HG03064 (cell line): ENCODE measurements at regions not wholly inside any gene's neighbourhood (a gene's known extent, or its start where the extent isn't known, plus 50 kb on each side); places are given as distances from the start of the nearest gene placed in this dataset.
"Not testable (repeated sequence)": the region's sequence is repeated elsewhere in the genome, so short reads cannot be mapped to it uniquely, and the experiment has no call there.

Source experiments
- ATAC-seq: cut with Tn5 transposase; IDR thresholded peaks from one replicate; pipeline ENCODE4 v1.9.1; 2021; ENCODE audit warnings: low read depth; ENCODE audit not compliant: unreplicated experiment

DNA sequence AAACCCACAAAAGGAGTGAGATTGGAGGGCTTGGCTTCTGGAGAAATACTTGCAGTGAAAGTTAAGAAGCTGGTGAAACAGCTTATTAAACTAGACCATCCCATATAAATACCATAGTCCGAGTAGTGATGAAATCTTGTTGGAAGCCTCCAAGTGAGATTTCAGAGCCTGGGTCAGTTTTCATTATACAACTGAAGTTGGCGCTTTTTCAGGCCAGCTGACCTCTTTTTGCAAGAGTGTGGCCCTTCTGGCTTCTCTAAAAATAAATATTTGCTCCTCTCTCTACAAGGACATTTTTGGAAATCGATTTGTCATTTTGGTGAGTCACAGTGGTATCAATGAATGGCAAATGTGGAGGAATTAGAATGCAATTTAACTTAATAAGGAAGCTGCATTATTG lies 51.2 kb upstream of the THRB start:
- no peak for ATAC-seq

DNA sequence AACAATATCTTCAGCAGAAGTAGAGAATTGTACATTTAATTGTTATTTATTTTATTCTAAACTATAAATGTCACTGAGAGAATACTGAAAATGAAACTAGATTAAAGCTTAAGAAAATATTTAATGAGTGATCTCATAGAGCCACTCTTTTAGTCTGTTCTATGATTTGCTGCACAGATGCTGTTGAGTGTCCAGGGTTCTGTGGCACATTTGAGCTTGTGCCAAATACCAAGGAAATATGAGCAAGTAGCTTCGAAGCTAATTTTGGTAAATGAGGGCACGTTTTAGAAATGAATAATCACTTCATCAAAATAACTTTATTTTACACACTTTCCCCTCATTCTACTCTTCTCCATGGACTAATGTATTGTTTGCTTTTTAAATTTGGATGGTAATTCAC lies 53.6 kb upstream of the THRB start:
- no peak for ATAC-seq

DNA sequence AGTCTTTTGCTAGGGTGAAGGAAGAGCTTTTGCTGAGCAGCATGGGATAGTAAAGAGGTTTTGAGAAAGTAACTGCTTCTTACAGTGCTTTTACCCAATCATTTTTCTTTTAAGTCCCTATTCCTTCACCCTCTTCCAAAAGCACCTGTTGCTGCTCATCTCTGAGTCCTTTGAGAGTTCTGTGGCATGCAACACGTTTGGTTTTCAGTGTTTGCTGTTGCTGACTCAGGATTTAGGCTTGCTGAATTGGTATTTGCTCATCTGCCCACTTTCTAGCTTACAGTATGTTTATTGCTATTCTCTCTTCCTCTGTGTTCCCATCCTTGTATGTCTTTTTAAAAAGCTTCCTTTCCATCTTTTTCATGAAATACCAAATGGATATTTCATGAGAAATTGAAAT lies 55.9 kb upstream of the THRB start:
- no peak for ATAC-seq

DNA sequence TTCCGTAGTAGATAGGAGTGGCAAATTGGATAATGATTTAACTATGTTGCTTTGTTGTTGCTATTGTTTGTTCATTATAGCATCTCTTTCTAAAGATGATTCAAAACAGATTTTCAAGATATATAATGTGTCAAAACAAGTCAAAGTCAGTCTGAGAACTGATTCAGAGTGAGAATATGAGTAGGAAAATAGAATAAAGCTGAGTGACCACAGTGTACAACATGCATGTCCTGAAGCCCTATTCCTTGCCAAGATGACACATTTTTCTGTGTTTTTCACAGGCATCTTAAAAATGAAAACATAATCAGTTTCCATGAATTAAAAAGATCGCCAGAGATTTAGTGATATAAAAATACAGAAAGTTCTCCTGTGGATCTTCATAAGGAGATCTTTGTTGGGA lies 57.0 kb upstream of the THRB start:
- ATAC-seq = no peak

DNA sequence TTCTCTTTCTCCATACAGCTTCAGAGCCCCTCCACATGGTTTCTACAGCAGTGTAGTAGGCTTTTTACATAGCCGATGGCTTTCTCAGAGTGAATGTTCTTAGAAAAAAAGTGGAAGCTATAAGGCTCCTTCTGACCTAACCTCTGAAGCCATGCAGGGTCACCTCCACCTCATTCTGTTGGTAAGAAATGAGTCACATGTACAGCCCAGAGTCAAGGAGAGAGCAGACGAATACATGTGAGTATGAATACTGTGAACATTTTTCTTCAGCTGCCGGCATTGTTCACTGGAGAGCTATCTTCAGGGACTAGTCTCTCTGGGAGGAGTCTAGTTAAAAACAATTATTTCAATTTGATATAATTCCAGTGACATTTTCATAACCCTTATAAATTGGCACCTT lies 68.2 kb upstream of the THRB start:
- ATAC-seq = no peak

DNA sequence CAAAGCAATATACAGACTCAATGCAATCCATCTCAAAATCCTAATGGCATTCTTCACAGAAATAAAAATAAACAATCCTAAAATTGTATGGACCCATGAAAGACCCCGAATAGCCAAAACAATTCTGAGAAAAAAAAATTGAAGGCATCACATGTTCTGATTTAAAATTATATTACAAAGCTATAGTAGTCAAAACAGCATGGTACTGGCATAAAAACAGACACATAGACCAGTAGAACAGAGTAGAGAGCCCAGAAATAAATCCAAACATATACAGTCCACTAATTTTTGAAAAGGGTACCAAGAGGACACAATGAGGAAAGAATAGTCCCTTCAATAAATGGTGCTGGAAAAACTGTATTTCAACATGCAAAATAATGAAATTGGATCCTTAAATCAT lies 70.4 kb upstream of the THRB start:
- no peak for ATAC-seq

DNA sequence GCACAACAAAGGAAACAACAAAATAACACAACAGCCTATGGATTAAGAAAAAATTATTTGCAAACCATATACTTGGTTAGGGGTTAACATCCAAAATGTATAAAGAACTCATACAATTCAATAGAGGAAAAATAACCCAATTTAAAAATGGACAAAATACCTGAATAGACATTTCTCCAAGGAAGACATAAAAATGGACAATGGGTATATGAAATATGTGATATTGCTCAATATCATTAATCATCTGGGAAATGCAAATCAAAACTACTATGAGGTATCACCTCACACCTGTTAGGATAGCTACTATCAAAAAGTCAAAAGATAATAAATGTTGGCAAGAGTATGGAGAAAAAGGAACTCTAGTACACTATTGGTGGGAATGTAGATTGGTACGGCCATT lies 71.0 kb upstream of the THRB start:
- ATAC-seq = no peak

DNA sequence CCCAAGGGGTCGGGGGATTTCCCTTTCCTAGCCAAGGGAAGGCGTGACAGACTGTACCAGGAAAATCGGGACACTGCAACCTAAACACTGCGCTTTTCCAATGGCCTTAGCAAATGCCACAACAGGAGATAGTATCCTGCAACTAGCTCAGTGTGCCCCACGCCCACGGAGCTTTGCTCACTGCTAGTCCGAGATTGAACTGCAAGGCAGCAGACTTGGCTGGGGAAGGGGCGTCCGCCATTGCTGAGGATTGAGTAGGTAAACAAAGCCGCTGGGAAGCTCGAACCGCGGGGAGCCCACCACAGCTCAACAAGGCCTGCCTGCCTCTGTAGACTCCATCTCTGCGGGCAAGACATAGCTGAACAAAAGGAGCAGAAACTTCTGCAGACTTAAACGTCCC lies 72.3 kb upstream of the THRB start:
- no peak for ATAC-seq

DNA sequence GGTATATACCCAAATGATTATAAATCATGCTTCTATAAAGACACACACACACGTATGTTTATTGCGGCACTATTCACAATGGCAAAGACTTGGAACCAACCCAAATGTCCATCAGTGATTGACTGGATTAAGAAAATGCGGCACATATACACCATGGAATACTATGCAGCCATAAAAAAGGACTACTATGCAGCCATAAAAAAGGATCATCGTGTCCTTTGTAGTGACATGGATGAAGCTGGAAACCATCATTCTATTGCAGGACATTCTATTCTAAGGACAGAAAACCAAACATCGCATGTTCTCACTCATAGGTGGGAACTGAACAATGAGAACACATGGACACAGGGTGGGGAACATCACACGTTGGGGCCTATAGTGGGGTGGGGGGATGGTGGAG lies 77.8 kb upstream of the THRB start:
- not testable (repeated sequence) for ATAC-seq

DNA sequence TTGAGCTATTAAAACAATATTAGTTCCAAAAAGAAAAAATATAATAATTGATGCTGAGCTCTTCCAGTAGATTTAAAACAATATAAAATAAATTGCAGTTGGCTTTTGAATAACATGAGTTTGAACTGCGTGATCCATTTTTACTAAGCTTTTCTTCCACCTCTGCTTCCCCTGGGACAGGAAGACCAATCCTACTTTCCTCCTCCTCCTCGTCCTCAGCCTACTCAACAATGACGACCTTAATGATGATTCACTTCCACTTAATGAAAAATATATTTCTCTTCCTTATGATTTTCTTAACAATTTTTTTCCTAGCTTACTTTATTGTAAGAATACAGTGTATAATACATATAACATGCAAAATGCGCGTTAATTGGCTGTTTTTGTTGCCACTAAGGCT lies 78.9 kb upstream of the THRB start:
- no peak for ATAC-seq

DNA sequence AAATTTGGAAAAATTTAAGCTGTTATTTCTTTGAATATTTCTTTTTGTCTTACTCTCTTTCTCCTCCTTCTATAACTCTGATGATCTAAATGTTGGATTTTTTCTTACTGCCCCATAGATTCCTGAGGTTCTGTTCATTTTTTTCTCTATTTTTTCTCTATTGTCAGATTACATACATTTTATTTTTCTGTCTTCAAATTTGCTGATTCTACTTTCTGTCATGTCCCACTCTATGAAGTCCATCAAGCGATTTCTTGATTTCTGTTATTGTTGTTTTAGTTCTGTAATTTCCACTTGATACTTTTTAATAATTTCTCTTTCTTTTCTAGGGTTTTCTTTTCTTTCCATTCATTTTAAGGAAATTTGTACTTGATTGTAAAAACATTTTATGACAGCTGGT lies 83.7 kb upstream of the THRB start:
- no peak for ATAC-seq

DNA sequence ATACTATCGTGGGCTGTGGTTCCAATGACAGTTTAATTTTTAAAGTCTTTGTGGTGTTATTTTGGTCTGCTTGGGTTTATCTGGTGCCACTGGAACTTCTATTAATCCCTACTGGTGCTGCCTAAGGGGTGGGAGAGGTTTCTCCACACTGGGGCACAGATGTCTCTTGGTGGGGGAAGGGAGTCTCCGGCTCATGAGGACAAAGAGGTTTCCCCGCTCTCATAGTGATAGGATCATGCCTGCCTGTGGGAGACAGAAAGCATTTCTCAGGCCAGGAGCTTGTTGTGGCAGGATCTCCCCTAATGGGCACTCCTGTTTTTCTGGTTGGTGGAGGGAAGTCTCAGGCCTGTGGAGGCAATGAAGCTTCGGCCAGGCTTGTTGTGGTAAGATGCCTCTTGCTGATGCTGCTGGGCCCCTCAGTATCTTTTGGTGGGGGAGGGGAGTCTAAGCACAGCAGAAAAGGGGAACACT lies 84.3 kb upstream of the THRB start:
- ATAC-seq = no peak

DNA sequence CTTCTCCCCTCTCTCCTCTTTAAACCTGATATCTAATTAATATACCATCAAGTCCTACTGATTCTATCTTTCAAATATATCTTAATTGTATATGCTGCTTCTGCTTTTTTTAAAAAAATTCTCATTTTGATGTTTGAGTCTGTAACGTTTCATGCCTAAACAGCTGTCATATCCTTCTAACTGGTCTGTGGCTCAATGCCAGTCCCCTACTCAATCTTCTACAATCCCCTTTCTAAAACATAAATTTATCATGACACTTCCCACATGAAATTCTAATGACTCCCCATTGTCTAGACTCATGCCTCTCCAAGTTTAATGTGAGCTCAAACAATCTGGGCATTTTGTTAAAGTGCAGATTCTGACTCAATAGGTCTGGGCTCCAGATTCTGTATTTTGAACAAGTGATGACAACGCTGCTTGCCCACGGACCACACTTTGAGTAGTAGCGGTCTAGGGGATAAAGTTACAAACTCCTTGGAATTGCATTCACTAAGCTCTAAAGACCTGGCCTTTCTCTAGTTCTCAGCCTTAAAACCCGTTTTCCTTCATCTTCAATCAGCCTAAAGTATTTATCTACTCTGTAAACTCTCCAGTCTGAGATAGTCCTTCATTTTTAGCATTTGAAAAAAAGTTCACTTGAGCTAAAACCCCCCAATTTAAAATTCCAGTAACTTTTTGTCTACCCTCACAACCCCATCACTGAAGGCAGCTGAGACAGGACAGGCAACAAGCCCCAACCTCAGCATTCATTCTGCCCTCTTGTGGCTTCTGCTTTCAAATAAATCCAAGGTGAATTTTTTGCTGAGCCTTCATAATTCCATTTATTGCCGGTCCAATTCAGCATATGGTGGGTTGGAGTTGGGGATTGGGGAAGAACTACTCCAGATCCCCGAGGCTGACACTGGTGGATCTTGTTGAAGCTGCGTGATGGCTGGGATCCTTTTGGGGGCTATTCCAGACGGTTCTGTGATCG lies 88.1 kb upstream of the THRB start:
- no peak for ATAC-seq

DNA sequence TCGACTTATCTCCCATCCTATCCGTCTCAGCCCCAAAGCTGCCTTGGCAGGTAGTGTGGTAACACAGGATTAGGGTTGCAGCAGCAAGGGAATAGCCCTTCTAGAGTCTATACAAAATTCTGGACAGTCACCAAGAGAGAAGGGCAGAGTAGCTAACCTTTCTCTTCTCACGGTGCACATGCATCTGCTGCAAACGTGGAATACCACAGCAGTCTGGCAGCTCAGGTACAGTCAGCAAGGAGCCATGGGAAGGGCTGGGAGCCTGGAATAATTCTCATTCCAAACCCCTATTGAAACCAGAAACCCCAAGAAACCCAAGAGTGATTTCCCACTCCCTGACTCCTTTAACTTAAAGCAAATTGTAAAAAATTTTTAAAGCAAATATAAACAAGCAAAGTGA lies 92.3 kb upstream of the THRB start:
- ATAC-seq = no peak

DNA sequence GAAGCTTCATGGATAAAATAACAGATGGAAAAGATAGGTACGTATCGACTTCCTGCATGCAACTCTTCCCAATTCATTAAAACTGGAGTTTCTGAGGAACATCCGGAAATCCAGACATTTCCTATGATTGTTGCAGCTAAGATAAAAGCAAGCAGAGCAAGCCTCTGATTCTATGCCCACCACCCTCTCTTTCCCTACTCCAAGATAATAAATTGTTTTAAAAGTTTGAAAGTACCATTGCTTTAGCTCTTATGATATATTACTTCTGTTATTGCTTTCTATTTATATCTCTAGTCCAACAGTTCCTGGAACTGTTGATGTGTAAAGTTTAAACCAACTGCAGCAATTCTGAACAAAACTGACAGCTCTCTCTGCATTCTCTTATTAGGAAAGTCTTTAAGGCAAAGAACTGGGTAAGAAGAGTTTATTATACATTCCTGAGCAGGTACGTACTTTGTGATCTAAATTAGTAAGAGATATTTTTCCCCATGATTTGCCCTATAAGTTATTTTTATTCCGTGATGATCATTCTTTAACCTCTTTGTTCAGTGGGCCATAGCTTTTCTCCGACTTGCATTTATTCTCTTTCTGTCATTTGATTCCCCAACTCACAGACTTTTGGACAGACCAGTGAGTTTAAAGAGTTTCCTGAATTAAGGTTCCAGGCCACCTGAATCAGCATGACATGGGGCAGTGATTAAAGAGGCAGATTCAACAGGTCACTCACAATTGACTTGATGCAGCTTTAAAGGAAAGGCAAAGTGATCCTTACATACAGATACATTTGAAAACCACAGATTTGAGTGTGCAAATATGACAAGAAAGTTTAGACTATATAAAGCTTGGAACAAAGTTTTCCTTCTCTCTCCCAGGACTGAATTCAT lies 94.2 kb upstream of the THRB start:
- no peak for ATAC-seq

DNA sequence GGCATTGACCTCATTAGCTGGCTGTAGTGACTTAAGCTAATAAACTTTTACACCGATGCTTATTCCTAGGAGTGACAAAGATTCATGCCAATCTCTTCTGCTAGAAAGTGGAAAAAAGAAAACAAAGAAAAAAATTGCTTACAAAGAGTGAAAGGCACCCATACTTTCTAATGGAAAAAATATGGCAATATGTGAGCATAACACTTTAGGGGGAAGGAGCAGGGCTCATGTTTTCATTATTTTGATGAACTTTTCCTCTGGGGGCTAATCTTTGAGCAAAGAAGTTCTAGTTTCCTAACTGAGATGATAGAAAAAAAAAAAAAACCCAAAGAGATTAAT lies 94.8 kb upstream of the THRB start:
- no peak for ATAC-seq

DNA sequence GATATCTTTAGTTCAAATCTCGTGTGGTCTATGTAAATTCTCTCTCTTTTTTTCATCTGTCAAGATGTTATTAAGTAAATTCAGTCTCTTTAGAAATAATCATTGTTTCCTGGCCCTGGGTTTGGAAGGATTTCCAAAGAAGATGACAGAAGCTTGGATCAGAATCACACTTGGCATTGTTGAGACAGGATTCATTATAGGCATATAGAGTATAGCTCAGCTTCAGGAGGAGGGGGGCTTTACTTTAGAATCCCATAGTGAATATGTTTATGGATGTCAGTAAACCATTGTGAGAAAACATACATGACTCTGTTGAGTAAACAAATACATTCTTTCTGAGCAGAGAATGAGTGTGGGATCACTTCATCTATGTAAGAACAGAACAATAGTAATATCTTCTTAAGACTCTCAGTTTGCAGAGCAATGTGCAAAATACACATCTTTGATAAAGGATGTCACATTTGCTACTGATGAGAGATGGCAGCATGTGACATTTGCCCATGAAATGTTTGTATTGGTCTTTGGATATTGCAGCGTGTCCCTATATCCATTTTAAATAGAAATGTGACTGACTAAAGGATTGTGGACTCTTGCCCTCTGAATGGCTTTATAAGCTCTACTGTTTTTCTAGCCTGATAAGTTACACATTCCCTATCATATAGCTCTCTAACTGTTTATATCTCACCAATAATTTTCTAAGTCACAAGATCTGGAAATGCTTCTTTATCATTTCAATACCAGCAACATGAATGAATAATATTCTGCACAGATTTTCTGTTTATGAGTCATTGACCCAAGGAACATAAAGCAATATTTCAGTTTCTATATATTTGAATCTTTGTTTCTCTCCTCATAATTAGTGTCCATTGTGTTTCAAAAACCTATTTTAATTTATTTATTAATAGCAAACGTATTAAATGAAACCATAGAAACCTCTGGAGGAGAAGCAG lies 95.6 kb upstream of the THRB start:
- no peak for ATAC-seq

DNA sequence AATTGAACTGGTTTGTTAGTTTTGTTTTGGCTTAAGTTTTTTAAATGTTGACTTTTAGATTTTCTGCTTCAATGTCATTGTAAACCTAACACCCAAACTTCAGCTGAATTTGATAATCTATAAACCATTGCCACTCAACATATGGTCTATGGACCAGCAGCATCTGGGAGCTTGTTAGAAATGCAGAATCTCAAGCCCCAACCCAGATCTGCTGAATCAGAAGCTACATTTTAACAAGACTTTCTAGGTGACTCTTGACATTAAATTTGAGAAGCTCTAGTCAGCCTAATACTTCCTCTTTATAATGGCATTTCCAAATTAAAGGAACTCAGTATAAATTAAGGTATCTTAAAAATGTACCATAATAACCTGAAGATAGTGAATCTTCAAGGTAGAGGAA lies 96.5 kb upstream of the THRB start:
- no peak for ATAC-seq

DNA sequence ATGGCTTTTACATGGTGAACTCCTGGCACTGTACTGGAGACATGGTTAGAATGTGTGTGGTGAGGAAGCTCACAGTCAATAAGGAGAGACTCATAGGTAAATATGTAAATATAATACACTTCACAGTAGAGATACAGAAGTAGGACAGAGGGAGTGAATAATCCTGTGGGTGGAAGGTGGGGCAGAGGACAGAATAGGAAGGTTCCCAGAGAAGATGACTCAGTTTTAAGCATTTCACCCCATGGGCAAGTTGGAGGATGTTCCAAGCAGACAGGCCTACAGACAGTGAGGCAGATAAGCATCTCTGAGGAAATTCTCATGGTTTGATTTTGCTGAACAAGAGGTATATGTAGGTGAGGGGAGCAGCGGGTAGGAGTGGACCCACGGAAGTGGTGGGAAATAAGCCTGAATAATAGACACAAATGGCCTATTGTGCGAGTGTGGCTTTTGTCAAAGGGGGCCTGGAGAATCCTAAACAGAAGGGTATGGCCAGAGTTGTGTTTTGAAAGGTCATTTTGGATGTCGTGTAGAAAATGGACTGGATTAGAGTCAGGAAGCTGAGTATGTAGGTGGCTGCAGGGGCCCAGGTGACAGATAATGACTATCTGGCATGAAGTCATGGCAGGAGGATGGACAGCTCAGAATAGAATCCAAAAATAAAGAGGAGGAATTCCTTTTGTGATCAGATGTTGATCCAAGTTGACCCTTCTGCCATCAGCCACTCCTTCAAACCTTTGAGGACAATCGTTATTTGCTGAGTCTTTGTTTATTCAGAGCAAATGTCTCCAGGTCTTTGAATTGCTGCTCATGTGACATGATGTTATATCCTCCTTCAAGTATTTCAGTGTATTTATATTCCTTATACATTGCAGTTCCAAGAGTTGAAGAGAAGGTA lies 97.3 kb upstream of the THRB start:
- ATAC-seq = no peak

DNA sequence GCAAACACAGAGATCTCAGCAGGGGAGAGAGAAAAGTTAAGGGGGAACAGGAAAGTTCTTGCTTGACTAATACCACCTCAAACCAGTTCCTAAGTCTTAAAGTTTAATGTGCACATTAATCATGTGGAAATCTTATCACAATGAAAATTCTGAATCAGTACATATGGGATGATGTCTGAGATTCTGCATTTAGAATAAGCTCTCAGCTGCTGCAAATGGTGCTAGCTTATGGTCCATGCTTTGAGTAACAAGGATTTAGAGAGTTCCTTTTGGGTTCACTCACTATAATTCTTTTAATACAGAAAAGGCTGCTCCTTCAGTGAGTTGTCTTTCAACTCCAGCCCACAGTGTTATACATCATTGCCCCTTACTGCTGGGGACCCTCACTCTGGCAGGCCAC lies 99.5 kb upstream of the THRB start:
- ATAC-seq = no peak
